Ascending aorta (tissue), 2 donors: ENCODE measurements at regions not wholly inside any gene's neighbourhood (a gene's known extent, or its start where the extent isn't known, plus 50 kb on each side); places are given as distances from the start of the nearest gene placed in this dataset.

ENCODE experiments used
- DNase-seq, 2 donors: peaks; one replicate each; pipeline ENCODE4 v3.0.0-alpha.2; 2019; ENCODE audit warnings: low spot score in 2 of 2
- H3K27ac ChIP-seq, 2 donors: fragments of 200-600 bp; sonication (generic); one replicate each; pipeline ENCODE4 v1.5.1; 2016 to 2017; ENCODE audit warnings: mild to moderate bottlenecking in 1 of 2
- H3K27me3 ChIP-seq: fragments of 200-600 bp; sonication (generic); one replicate; pipeline ENCODE4 v1.5.1; 2017
- H3K36me3 ChIP-seq, 2 donors: fragments of 200-600 bp; sonication (generic); one replicate each; pipeline ENCODE4 v1.5.1; 2016
- H3K4me1 ChIP-seq, 2 donors: fragments of 200-600 bp; sonication (generic); one replicate each; pipeline ENCODE4 v1.5.1; 2016 to 2017; ENCODE audit warnings: mild to moderate bottlenecking in 1 of 2
- H3K4me3 ChIP-seq, 2 donors: fragments of 200-600 bp; sonication (generic); one replicate each; pipeline ENCODE4 v1.5.1; 2016 to 2017; ENCODE audit warnings: mild to moderate bottlenecking in 1 of 2
- H3K9me3 ChIP-seq, 2 donors: fragments of 200-600 bp; sonication (generic); one replicate each; pipeline ENCODE4 v1.5.1; 2016
- CTCF ChIP-seq, 3 experiments: fragments of 200-600 bp in 2 of 3; fragments of 450-650 bp in 1 of 3; sonication (generic) in 2 of 3; IDR thresholded peaks; one replicate each; pipeline ENCODE4 v1.5.1; 2016 to 2019; ENCODE audit warnings: antibody characterized with exemption in 3 of 3, mild to moderate bottlenecking in 1 of 3, moderate library complexity in 1 of 3
- intact Hi-C: fragments of 100-400 bp; cut with DNase I; formaldehyde crosslinking; loops from one replicate; pipeline ENCODE4 v1.15.1; 2023

GRCh38 chr2:173815772-173816171 is 149.4 kb downstream of the SP3 start:
- Histone ChIP-seq H3K36me3 (no peaks in the 10 kb centered on the region), H3K27ac (no peak overlapping the region), H3K4me1 (no peaks in the 10 kb centered on the region), H3K27me3 (no peaks in the 10 kb centered on the region), H3K4me3 (no peak overlapping the region), H3K9me3 (no peaks in the 10 kb centered on the region)
- intact Hi-C loops: no loop called here
- peak in 1 of 2 donors; percentile 15 for DNase-seq
- no peak for TF ChIP-seq CTCF (IDR thresholded peaks at IDR 0.05)

- TF ChIP-seq CTCF (IDR thresholded peaks at IDR 0.05): no peak
- intact Hi-C loops: no loop called here
- no peaks in the 10 kb centered on the region for H3K36me3 ChIP-seq
- no peaks in the 10 kb centered on the region for H3K27me3 ChIP-seq
- no peak overlapping the region for H3K4me3 ChIP-seq
- DNase-seq: no peak
- H3K4me1 ChIP-seq: no peaks in the 10 kb centered on the region
- H3K27ac ChIP-seq: no peak overlapping the region
- no peaks in the 10 kb centered on the region for H3K9me3 ChIP-seq
Measured at GRCh38 chr2:173817582-173817981, 147.6 kb downstream of the SP3 start.

DNA sequence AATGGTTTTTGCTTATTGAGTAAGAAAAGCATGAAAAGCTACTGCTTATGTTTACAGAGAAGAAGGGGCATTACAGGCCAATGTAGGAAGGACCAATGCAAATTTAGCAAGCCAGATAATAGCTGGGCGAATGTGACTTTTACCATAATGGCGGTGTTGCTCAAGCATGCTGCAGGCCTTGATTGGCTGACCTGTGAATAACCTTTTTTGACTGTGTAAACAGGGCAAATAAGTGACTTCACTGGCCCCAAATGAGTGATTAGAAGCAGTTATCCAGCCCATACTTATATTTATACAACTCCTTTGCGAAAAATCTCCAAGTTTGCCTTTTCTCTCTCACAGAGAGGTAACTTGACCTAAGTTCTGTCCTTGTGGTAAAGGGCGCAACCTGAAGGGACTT is 146.9 kb downstream of the SP3 start:
- H3K4me3 ChIP-seq: no peak overlapping the region
- TF ChIP-seq CTCF (IDR thresholded peaks at IDR 0.05): no peak
- H3K27me3 ChIP-seq: no peaks in the 10 kb centered on the region
- no peak for DNase-seq
- no peaks in the 10 kb centered on the region for H3K9me3 ChIP-seq
- H3K4me1 ChIP-seq: no peaks in the 10 kb centered on the region
- H3K36me3 ChIP-seq: no peaks in the 10 kb centered on the region
- H3K27ac ChIP-seq: no peak overlapping the region
- intact Hi-C loops: no loop called here

DNA sequence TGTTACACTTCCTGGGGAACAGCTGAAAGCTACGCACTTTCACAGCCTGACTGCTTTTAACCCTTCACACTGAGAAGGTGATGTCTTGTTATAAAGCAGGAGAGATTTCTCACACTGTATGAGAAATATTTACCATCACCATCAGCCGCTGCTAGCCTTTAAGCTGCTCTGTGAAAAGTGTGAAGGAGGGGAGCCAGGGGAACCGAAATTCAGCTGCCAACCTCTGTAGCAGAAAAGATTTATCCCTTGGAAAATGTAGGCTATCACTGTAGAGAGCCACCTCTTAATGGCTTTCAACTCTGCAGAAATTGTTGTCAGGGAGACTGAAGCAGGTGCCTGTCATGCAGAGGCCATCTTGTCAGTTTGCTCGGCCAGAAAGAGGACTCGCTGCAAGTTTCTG is 145.3 kb downstream of the SP3 start:
- intact Hi-C loops: no loop called here
- H3K4me1 ChIP-seq: no peaks in the 10 kb centered on the region
- H3K27ac ChIP-seq: no peak overlapping the region
- no peak for DNase-seq
- TF ChIP-seq CTCF (IDR thresholded peaks at IDR 0.05): no peak
- no peaks in the 10 kb centered on the region for H3K9me3 ChIP-seq
- H3K27me3 ChIP-seq: no peaks in the 10 kb centered on the region
- H3K36me3 ChIP-seq: no peaks in the 10 kb centered on the region
- H3K4me3 ChIP-seq: no peak overlapping the region

DNA sequence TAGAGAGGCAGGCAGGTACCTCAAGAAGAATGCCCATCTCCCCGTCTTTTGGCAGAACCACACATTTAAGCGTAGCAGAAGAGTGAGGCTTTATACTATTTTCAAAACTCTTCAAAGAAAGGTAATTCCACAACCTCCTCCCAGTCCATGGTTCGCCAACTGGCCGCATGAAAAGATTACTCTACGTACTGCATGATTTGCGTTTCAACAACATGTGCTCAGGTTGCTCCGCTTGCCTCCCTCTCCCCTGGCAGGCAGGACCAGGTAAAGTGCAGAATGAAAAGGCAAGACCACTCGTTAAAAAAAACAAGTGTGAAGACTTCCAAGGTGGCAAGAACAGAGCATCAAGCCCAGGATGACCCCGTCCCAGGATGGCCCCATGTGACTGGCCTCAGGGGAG is 143.7 kb downstream of the SP3 start:
- Histone ChIP-seq H3K4me1 (no peaks in the 10 kb centered on the region), H3K27ac (no peak overlapping the region), H3K4me3 (no peak overlapping the region), H3K9me3 (no peaks in the 10 kb centered on the region), H3K27me3 (no peaks in the 10 kb centered on the region), H3K36me3 (no peaks in the 10 kb centered on the region)
- DNase-seq: no peak
- TF ChIP-seq CTCF (IDR thresholded peaks at IDR 0.05): no peak
- intact Hi-C loops: no loop called here

GRCh38 chr2:173822889-173823542 is 142.2 kb downstream of the SP3 start:
- H3K36me3 ChIP-seq: no peaks in the 10 kb centered on the region
- H3K27me3 ChIP-seq: no peaks in the 10 kb centered on the region
- H3K27ac ChIP-seq: no peak overlapping the region
- no peaks in the 10 kb centered on the region for H3K9me3 ChIP-seq
- H3K4me1 ChIP-seq: no peaks in the 10 kb centered on the region
- TF ChIP-seq CTCF (IDR thresholded peaks at IDR 0.05): no peak
- H3K4me3 ChIP-seq: no peak overlapping the region
- intact Hi-C loops: no loop called here
- no peak for DNase-seq
